HL-60 (cell line): ENCODE measurements at regions not wholly inside any gene's neighbourhood (a gene's known extent, or its start where the extent isn't known, plus 50 kb on each side); places are given as distances from the start of the nearest gene placed in this dataset.

Experiments
- CTCF ChIP-seq: IDR thresholded peaks from one replicate; pipeline ENCODE4 v1.5.1; 2011; ENCODE audit warnings: low read length, control low read depth, inconsistent platforms; ENCODE audit not compliant: insufficient read depth
- POLR2AphosphoS5 ChIP-seq: IDR thresholded peaks from 2 replicates; pipeline ENCODE4 v1.6.1; 2012; ENCODE audit warnings: low read depth
- TF ChIP-seq, protein P1 (sequence below): IDR thresholded peaks from 2 replicates; pipeline ENCODE4 v1.6.1; 2012; ENCODE audit warnings: low read depth; ENCODE audit not compliant: insufficient replicate concordance

- TF ChIP-seq CTCF: no peak
- no peak for TF ChIP-seq POLR2AphosphoS5
- TF ChIP-seq, protein P1, sequence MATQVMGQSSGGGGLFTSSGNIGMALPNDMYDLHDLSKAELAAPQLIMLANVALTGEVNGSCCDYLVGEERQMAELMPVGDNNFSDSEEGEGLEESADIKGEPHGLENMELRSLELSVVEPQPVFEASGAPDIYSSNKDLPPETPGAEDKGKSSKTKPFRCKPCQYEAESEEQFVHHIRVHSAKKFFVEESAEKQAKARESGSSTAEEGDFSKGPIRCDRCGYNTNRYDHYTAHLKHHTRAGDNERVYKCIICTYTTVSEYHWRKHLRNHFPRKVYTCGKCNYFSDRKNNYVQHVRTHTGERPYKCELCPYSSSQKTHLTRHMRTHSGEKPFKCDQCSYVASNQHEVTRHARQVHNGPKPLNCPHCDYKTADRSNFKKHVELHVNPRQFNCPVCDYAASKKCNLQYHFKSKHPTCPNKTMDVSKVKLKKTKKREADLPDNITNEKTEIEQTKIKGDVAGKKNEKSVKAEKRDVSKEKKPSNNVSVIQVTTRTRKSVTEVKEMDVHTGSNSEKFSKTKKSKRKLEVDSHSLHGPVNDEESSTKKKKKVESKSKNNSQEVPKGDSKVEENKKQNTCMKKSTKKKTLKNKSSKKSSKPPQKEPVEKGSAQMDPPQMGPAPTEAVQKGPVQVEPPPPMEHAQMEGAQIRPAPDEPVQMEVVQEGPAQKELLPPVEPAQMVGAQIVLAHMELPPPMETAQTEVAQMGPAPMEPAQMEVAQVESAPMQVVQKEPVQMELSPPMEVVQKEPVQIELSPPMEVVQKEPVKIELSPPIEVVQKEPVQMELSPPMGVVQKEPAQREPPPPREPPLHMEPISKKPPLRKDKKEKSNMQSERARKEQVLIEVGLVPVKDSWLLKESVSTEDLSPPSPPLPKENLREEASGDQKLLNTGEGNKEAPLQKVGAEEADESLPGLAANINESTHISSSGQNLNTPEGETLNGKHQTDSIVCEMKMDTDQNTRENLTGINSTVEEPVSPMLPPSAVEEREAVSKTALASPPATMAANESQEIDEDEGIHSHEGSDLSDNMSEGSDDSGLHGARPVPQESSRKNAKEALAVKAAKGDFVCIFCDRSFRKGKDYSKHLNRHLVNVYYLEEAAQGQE: no peak
These were observed 120.2 kb downstream of the OXSM start for GRCh38 chr3:25910105-25910504.
